ENCODE measurements at regions not wholly inside any gene's neighbourhood (a gene's known extent, or its start where the extent isn't known, plus 50 kb on each side); places are given as distances from the start of the nearest gene placed in this dataset.
"Not testable (repeated sequence)": the region's sequence is repeated elsewhere in the genome, so short reads cannot be mapped to it uniquely, and the experiment has no call there.

DNA sequence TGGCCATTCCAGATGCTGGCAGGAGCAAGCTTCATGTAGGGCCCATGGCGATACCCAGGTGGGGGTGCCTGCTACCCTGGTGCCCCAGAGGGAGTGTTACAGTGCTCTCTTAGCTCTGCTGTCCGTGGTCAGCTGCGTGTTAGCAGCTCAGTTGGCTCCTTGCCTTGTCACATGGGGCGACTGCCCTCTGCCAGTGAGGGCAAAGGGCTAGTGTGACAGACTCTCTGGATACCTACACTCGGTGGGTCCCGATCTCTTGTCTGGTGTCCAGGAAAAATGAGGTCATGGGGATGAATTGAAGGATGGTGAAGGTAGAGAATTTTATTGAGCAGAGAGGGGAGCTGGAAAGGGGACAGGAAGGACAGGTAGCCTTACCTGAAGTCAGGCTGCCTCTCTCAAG lies 152.2 kb downstream of the CYP26A1 start:
- TF ChIP-seq, protein P1, sequence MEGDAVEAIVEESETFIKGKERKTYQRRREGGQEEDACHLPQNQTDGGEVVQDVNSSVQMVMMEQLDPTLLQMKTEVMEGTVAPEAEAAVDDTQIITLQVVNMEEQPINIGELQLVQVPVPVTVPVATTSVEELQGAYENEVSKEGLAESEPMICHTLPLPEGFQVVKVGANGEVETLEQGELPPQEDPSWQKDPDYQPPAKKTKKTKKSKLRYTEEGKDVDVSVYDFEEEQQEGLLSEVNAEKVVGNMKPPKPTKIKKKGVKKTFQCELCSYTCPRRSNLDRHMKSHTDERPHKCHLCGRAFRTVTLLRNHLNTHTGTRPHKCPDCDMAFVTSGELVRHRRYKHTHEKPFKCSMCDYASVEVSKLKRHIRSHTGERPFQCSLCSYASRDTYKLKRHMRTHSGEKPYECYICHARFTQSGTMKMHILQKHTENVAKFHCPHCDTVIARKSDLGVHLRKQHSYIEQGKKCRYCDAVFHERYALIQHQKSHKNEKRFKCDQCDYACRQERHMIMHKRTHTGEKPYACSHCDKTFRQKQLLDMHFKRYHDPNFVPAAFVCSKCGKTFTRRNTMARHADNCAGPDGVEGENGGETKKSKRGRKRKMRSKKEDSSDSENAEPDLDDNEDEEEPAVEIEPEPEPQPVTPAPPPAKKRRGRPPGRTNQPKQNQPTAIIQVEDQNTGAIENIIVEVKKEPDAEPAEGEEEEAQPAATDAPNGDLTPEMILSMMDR (IDR thresholded peaks at IDR 0.05; ENCODE audit: low read depth, low read length): no peak
- no peak for DNase-seq (ENCODE audit: extremely low read depth, low read depth)

DNA sequence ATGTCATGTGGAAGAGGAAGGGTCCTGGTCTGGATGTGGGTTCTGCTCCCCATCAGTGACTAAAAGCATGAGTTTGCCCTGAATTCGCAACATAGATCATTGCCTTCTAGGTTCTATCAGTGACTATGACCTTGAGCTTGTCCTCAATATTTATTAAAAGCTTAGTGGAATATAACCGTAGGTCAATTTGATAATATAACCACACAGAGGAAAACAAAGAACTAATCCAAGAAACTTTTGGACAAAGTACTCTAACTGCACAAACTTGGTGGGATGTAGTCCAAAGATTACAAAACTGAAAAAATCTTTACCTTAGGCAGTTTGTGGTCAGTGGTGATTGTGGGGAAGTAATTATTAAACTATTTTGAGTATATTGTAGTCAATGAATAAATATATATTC lies 152.9 kb downstream of the CYP26A1 start:
- no peak for DNase-seq (ENCODE audit: extremely low read depth, low read depth)
- TF ChIP-seq, protein P1 (IDR thresholded peaks at IDR 0.05; ENCODE audit: low read depth, low read length): no peak

DNA sequence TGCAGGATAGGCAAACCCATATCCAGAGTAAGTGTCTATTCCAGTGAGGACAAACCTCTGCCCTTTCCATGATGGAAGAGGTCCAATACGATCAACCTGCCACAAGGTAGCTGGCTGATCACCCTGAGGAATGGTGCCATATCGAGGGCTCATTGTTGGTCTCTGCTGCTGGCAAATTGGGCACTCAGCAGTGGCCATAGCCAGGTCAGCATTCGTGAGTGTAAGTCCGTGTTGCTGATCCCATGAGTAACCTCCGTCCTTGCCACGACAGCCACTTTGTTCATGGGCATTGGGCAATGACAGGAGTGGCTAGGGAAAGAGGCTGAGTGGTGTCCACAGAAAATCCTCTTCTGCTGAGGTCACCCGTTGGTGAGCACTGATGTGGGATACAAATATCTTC lies 156.9 kb downstream of the CYP26A1 start:
- not testable (repeated sequence) for DNase-seq (ENCODE audit: extremely low read depth, low read depth)

GRCh38 chr10:93232159-93232558 lies 158.5 kb downstream of the CYP26A1 start:
- not testable (repeated sequence) for DNase-seq (ENCODE audit: extremely low read depth, low read depth)

GRCh38 chr10:93234940-93235339 lies 161.2 kb downstream of the CYP26A1 start:
- DNase-seq (ENCODE audit: extremely low read depth, low read depth): not testable (repeated sequence)

DNA sequence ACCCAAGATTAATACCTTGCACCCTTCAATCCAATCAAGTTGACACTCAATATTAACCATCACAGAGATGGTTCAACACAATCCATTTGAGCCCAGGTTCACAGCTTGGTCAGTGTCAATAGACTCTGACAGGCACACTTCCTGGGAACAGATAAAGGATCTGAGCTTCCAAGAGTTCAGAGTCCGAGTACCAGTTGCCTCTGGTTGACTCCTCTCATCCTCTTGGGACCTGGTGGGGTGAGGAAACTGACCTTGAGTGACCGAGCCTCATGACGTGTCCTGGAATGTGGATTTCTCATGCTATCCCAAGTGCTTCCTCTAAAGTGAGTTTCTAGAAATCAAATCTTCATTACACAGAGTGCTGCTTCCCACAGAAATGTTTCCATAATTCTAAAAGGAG lies 162.0 kb downstream of the CYP26A1 start:
- TF ChIP-seq, protein P1 (IDR thresholded peaks at IDR 0.05; ENCODE audit: low read depth, low read length): no peak

GRCh38 chr10:93236393-93237040 lies 162.8 kb downstream of the CYP26A1 start:
- TF ChIP-seq, protein P1 (IDR thresholded peaks at IDR 0.05; ENCODE audit: low read depth, low read length): no peak
- DNase-seq (ENCODE audit: extremely low read depth, low read depth): no peak

More for the DNA sequence above, 162.0 kb downstream of the CYP26A1 start:
- DNase-seq (ENCODE audit: extremely low read depth, low read depth): no peak

DNA sequence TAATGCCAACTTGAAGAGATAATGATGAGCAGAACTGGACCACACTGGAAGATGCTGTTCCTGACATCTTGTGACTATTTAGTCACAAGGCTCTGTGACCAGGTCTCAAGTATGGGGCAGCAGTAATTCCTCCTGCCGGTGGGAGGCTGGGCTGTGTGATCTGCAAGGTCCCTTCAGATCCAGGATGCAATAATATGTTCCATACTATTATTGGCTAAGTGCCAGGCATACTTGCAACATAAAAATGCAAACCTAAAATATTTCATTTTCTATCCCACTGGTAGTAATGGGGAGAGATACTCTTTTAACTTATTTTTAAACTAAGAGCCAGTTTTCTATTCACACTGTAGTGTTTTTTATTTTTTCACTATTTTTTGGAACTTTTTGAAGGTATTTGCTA lies 171.5 kb downstream of the CYP26A1 start:
- no peak for DNase-seq (ENCODE audit: extremely low read depth, low read depth)
- TF ChIP-seq, protein P1 (IDR thresholded peaks at IDR 0.05; ENCODE audit: low read depth, low read length): no peak

DNA sequence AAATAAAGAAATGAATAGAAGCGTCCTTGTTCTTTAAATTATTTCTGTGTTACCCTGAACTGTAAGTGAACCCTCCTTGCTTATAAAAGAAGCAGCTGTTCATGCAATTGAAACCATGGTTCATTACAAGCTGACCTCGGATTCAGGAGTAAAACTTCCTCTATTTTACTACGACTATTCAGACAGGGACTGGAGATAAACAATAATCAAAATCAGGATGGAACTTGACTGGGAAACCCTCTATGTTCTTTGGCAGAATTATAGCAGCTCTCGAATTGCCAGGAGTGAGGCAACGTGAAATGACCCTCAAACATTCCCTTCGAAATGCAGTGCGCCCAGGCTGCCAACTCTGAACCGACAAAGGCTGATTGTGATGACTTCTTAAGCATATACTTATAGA lies 172.1 kb downstream of the CYP26A1 start:
- TF ChIP-seq, protein P1 (IDR thresholded peaks at IDR 0.05; ENCODE audit: low read depth, low read length): no peak
- DNase-seq (ENCODE audit: extremely low read depth, low read depth): peak; percentile 16

Data from AG09319 (cell line).